ENCODE measurements at regions not wholly inside any gene's neighbourhood (a gene's known extent, or its start where the extent isn't known, plus 50 kb on each side); places are given as distances from the start of the nearest gene placed in this dataset.

DNA sequence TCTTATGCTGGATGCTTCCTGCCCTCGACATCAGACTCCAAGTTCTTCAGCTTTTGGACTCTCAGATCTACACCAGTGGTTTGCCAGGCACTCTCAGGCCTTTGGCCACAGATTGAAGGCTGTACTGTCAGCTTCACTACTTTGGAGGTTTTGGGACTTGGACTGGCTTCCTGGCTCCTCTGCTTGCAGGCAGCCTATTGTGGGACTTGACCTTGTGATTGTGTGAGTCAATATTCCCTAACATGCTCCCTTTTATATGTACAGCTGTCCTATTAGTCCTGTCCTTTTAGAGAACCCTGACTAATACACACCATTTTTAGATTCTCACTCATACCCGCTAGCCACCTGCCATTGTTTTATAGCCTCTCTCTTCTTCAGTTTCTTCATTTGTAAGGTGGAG, 382.1 kb upstream of the TSHZ2 start:
- TF ChIP-seq FOS (IDR thresholded peaks at IDR 0.05; ENCODE audit: low read depth, low read length) (no peak), RAD21 (IDR thresholded peaks at IDR 0.05; ENCODE audit: low read length) (no peak), POLR2A (IDR thresholded peaks at IDR 0.05; ENCODE audit: low read depth, low read length) (no peak), ELK1 (IDR thresholded peaks at IDR 0.05; ENCODE audit: borderline replicate concordance, low read depth, low read length) (no peak), MXI1 (IDR thresholded peaks at IDR 0.05; ENCODE audit: borderline replicate concordance, low read depth, low read length) (no peak), MAFK (IDR thresholded peaks at IDR 0.05; ENCODE audit: low read depth, low read length) (no peak), CEBPB (IDR thresholded peaks at IDR 0.05; ENCODE audit: low read depth, low read length) (no peak), RFX5 (IDR thresholded peaks at IDR 0.05; ENCODE audit: low read depth, low read length) (no peak)
- TF ChIP-seq, protein P1, sequence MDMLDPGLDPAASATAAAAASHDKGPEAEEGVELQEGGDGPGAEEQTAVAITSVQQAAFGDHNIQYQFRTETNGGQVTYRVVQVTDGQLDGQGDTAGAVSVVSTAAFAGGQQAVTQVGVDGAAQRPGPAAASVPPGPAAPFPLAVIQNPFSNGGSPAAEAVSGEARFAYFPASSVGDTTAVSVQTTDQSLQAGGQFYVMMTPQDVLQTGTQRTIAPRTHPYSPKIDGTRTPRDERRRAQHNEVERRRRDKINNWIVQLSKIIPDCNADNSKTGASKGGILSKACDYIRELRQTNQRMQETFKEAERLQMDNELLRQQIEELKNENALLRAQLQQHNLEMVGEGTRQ (IDR thresholded peaks at IDR 0.05; ENCODE audit: low read depth, low read length) = no peak
- TF ChIP-seq, protein P2, sequence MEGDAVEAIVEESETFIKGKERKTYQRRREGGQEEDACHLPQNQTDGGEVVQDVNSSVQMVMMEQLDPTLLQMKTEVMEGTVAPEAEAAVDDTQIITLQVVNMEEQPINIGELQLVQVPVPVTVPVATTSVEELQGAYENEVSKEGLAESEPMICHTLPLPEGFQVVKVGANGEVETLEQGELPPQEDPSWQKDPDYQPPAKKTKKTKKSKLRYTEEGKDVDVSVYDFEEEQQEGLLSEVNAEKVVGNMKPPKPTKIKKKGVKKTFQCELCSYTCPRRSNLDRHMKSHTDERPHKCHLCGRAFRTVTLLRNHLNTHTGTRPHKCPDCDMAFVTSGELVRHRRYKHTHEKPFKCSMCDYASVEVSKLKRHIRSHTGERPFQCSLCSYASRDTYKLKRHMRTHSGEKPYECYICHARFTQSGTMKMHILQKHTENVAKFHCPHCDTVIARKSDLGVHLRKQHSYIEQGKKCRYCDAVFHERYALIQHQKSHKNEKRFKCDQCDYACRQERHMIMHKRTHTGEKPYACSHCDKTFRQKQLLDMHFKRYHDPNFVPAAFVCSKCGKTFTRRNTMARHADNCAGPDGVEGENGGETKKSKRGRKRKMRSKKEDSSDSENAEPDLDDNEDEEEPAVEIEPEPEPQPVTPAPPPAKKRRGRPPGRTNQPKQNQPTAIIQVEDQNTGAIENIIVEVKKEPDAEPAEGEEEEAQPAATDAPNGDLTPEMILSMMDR (conservative IDR thresholded peaks at IDR 0.05; ENCODE audit: low read depth, low read length) = no peak

All from IMR-90 (cell line).